Skeletal muscle satellite cell (primary cell): ENCODE measurements at regions not wholly inside any gene's neighbourhood (a gene's known extent, or its start where the extent isn't known, plus 50 kb on each side); places are given as distances from the start of the nearest gene placed in this dataset.

Experiments
- H3K27me3 ChIP-seq: 2 replicates; pipeline ENCODE4 v1.7.0; 2013; ENCODE audit warnings: low read length; ENCODE audit not compliant: control insufficient read depth, insufficient read depth
- H3K36me3 ChIP-seq: 2 replicates; pipeline ENCODE4 v1.7.0; 2013; ENCODE audit warnings: mild to moderate bottlenecking, control low read depth, low read length; ENCODE audit not compliant: insufficient read depth
- H3K4me1 ChIP-seq: 2 replicates; pipeline ENCODE4 v1.7.0; 2013; ENCODE audit warnings: low read length; ENCODE audit not compliant: control insufficient read depth, insufficient read depth
- H3K4me2 ChIP-seq: 2 replicates; pipeline ENCODE4 v1.7.0; 2013; ENCODE audit warnings: mild to moderate bottlenecking, low read length
- H3K4me3 ChIP-seq: 2 replicates; pipeline ENCODE4 v1.7.0; 2013; ENCODE audit warnings: low read length
- H3K9ac ChIP-seq: 2 replicates; pipeline ENCODE4 v1.7.0; 2013; ENCODE audit warnings: mild to moderate bottlenecking, low read depth, low read length, moderate library complexity
- H3K9me3 ChIP-seq: replicated peaks from 2 replicates; pipeline ENCODE4 v1.7.0; 2013; ENCODE audit warnings: mild to moderate bottlenecking, control low read depth, low read length

DNA sequence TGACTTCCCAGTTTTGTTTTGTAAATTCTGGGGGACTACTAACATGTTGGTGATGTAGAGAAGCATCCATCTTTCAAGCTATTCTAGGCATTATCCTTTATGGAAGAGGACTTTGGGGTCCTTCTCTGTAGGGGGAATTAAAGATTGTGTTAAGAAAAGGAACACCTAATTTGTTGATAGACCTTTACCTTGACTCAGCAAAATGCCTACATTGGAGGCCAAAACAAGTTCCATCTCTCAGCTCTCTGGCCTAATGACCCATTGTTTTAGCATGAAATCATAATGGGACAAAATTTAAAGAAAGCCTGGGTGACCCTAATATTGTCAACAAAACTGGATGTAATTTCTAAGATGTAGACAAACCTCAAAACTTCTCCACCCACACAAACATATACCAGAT is 465.3 kb upstream of the SOX9 start:
- Histone ChIP-seq H3K9ac (no peak overlapping the region), H3K4me2 (no peak overlapping the region), H3K4me3 (no peak overlapping the region), H3K4me1 (no peaks in the 10 kb centered on the region), H3K9me3 (no peaks in the 10 kb centered on the region), H3K27me3 (no peaks in the 10 kb centered on the region), H3K36me3 (no peaks in the 10 kb centered on the region)

DNA sequence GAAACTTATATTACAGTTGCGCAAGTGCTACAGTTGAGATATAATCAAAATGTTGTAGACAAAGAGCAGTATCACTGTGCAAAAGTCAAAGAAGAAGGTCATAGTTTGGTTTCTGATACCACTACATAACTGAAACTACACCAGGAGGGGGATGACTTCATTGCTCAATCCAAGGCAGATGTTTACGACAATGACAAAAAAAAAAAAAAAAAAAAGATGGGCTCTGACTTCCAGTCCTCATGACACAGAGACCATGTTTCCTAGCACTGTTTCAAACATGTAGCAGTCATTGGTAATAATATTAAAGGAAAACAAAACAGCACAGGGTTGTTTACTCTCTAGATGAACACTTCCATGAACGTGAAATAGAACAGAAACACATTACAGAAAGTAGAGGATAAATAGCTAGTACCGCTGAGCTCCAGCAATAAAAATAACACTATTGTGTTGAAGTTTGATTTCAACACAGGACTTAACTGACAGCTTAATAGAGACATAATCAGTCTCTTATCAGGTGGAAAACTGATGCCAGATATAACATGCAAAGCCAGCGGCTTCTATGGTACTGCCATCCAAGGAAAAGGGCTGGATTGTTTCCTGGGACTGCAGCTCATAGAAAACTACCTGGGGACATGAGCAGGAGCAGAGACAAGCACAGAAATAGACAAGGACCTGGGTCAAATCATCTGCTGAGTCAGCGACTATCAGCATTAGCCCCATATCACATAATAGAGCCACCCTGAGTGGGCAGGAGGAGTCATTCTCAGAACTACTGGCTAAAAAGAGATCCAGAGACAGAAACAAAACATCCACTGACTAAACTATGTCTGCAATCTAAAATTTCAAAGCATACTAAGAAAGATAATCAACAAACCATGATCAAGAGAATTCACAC is 463.6 kb upstream of the SOX9 start:
- no peaks in the 10 kb centered on the region for H3K4me1 ChIP-seq

DNA sequence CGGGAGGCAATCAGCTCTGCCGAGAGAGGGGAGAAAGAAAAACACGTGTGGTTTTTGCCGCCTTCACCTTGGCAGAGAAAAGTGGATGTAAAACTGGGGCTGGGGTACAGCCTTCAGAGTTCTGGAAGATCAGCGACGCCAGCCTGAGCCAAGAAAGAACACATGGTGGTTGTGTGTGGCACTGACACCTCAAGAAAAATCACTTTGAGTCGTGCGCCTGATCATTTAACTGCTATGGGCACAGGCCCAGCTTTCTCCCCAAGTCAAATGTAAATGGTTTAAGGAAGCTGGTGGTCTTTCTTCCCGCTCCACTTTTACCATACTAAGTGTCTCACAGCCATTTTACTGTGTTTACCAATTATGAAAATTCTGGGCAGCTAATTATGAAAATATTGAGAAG is 461.8 kb upstream of the SOX9 start:
- H3K9ac ChIP-seq: no peak overlapping the region
- no peak overlapping the region for H3K4me2 ChIP-seq
- H3K36me3 ChIP-seq: no peaks in the 10 kb centered on the region
- no peak overlapping the region for H3K4me3 ChIP-seq
- no peaks in the 10 kb centered on the region for H3K9me3 ChIP-seq
- H3K27me3 ChIP-seq: no peaks in the 10 kb centered on the region
- no peaks in the 10 kb centered on the region for H3K4me1 ChIP-seq

More for the DNA sequence above, 463.6 kb upstream of the SOX9 start:
- Histone ChIP-seq H3K4me2 (no peak overlapping the region), H3K9ac (no peak overlapping the region), H3K27me3 (no peaks in the 10 kb centered on the region), H3K36me3 (no peaks in the 10 kb centered on the region), H3K9me3 (no peaks in the 10 kb centered on the region), H3K4me3 (no peak overlapping the region)

DNA sequence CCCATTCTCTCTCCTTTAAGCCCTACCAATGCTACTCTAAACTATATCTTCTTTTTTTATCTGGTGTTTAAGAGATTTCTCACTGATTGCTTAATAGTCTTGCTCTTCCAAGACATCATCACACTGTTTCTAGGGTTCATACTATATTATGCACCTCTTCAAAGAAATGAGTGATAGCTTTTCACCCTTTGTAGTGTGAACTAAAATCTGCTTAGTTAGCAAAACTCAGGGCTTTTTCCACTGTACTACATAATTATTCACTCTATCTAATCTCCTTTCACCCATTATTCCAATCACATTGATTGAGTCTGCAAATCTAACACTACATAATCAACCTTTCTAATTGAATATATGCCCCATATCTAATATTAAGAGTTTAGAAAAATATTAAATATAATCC is 456.0 kb upstream of the SOX9 start:
- no peaks in the 10 kb centered on the region for H3K36me3 ChIP-seq
- no peaks in the 10 kb centered on the region for H3K27me3 ChIP-seq
- H3K9me3 ChIP-seq: no peaks in the 10 kb centered on the region
- H3K9ac ChIP-seq: no peak overlapping the region
- no peaks in the 10 kb centered on the region for H3K4me1 ChIP-seq
- no peak overlapping the region for H3K4me2 ChIP-seq
- H3K4me3 ChIP-seq: no peak overlapping the region

DNA sequence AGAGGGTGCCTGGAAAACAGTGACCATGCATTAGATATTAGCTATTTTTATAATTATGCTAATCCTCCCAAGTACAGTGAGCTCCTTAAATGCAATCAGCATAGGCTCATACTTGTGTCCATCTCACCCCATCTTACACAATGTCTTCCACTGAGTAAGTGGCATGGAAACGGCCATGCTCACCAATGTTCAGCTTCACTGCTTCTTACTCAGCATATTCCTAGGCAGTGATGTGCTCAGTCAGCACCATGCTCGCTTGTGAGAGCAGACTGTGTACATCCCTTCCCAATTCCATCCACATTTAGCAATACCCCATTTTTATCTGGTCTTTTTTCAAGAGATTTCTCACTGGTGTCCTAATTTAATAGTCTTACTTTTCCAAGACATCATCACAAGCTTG is 454.8 kb upstream of the SOX9 start:
- Histone ChIP-seq H3K9me3 (no peaks in the 10 kb centered on the region), H3K4me1 (no peaks in the 10 kb centered on the region), H3K4me2 (no peak overlapping the region), H3K36me3 (no peaks in the 10 kb centered on the region), H3K27me3 (no peaks in the 10 kb centered on the region), H3K9ac (no peak overlapping the region), H3K4me3 (no peak overlapping the region)

DNA sequence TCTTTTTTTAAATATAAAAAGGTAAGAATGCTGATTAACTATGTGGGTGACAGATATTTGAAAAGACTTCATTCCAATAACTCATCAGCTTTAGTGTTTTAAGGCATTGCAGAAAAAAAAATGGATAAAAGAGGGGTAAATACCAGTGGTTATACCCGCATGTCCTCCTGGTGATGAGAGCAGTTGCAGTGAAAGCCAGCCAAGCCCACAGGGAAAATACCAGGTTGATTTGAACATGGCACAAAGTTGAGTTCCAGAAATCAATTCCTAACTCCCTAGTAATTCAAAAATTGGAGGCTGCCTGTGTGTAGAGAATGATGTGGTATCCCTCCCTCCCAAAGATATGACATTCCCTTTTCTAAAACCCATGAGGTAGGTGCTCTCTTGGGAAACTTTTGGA is 453.2 kb upstream of the SOX9 start:
- Histone ChIP-seq H3K9me3 (no peaks in the 10 kb centered on the region), H3K4me1 (no peaks in the 10 kb centered on the region), H3K4me2 (no peak overlapping the region), H3K36me3 (no peaks in the 10 kb centered on the region), H3K27me3 (no peaks in the 10 kb centered on the region), H3K4me3 (no peak overlapping the region), H3K9ac (no peak overlapping the region)

DNA sequence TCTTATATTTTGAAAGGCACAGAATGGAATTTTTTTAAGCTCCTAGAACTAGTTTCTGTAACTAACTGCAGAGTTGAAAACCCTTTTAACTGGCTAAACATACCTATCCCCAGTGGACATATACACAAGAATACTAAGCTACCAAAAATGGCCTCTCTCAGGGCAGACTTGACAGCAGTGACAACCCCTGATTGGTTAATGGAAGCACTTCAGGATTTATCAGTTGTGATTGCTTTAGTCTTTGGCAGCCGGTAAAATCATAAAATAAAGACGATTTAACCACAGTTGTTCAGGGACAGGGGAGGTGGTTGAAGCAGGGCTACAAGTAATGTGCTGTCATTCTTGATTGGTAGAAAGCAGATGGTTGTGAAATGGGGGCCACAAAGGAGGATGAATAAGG is 452.0 kb upstream of the SOX9 start:
- no peaks in the 10 kb centered on the region for H3K27me3 ChIP-seq
- no peak overlapping the region for H3K4me3 ChIP-seq
- no peaks in the 10 kb centered on the region for H3K36me3 ChIP-seq
- no peaks in the 10 kb centered on the region for H3K9me3 ChIP-seq
- H3K4me1 ChIP-seq: no peaks in the 10 kb centered on the region
- no peak overlapping the region for H3K9ac ChIP-seq
- no peak overlapping the region for H3K4me2 ChIP-seq

DNA sequence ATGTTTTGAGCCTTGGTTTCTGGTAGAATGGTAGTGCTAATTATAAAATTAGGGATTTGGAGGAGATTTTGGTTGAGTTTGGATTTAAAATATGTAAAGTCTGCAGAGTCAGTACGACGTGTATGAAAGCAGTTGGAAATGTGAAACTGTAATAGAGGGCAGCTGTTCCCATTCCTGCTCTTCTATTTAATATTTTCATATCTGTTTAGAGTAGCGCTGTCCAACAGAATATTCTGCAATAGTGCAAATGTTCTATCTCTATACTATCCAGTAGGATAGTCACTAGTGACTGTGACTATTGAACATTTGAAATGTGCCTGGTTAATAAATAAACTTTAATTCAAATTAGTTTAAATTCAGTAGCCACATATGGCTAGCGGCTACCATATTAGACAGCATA is 443.4 kb upstream of the SOX9 start:
- Histone ChIP-seq H3K9ac (no peak overlapping the region), H3K4me1 (no peaks in the 10 kb centered on the region), H3K4me2 (no peak overlapping the region), H3K27me3 (no peaks in the 10 kb centered on the region), H3K9me3 (no peaks in the 10 kb centered on the region), H3K4me3 (no peak overlapping the region), H3K36me3 (no peaks in the 10 kb centered on the region)

DNA sequence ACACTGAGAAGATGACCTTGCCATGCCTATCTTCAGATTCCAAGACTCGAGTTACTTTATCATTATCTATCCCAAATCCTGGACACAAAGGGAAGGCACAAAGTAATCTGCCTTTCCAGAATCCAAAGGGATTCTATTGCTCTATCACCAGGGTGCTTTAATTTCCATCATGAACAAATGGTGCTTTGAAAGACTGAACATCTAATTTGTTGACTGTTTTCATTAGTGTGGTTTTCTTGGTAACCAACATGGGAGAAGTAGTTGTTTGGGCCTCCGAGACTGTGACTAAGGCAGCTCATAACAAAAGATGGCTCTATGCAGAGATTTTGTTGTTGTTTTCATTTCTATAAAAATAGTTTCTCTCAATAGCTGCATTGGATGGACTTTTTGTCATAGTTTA is 441.0 kb upstream of the SOX9 start:
- Histone ChIP-seq H3K4me3 (no peak overlapping the region), H3K27me3 (no peaks in the 10 kb centered on the region), H3K9me3 (no peaks in the 10 kb centered on the region), H3K36me3 (no peaks in the 10 kb centered on the region), H3K4me2 (no peak overlapping the region), H3K9ac (no peak overlapping the region), H3K4me1 (no peaks in the 10 kb centered on the region)

DNA sequence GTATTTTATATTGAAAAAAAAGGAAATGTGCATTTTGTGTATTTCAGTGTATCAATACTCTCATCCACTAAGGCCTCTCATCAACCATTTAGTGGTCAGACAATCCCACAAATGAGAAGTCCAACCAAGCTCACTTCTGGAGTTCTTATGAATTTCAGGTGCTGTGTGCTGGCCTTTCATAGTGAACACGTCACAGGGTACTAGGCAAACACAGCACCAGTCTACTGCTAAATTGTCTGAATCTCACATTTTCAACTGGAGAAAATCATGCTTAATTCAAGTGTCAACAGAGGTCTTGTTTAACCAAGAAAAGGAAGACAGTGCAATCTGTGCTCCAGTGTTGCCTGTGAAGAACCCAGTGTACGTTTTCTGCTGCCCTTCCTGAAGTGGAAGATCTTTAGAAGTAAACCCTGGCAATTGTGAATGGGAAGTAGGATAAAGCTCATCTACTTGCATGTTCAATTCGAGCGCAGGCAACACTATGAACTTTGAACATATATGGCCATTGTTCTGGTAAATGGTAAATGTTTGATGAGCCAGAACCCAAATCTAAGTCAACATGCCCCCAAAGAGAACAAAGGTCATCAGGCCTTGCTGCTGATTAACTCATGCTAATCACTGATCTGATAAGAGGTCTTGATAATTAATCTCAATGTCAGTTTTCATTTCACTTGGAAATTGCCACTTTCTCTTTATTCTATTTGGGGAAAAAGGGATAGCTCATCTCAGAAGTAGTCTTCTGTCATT is 439.2 kb upstream of the SOX9 start:
- H3K4me2 ChIP-seq: no peak overlapping the region
- H3K4me1 ChIP-seq: no peaks in the 10 kb centered on the region
- no peaks in the 10 kb centered on the region for H3K27me3 ChIP-seq
- H3K9ac ChIP-seq: no peak overlapping the region
- no peak overlapping the region for H3K4me3 ChIP-seq
- no peaks in the 10 kb centered on the region for H3K36me3 ChIP-seq
- no peaks in the 10 kb centered on the region for H3K9me3 ChIP-seq

DNA sequence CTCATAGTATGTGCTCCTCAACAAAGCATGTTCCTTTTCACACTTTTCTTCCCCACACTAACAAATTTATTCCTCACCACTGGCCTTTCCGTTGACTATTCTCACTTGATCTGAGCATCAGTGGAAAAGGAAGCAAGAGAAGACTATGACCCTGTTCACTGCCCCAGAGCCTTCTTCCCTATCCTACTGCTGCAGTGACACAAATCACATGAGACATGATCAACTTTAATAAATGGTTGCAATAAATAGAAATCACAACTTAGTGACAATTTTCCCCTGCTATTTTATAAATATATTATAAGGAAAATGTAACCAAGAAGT is 438.7 kb upstream of the SOX9 start:
- no peaks in the 10 kb centered on the region for H3K36me3 ChIP-seq
- H3K27me3 ChIP-seq: no peaks in the 10 kb centered on the region
- no peak overlapping the region for H3K4me2 ChIP-seq
- no peak overlapping the region for H3K9ac ChIP-seq
- H3K4me1 ChIP-seq: no peaks in the 10 kb centered on the region
- H3K4me3 ChIP-seq: no peak overlapping the region
- no peaks in the 10 kb centered on the region for H3K9me3 ChIP-seq

DNA sequence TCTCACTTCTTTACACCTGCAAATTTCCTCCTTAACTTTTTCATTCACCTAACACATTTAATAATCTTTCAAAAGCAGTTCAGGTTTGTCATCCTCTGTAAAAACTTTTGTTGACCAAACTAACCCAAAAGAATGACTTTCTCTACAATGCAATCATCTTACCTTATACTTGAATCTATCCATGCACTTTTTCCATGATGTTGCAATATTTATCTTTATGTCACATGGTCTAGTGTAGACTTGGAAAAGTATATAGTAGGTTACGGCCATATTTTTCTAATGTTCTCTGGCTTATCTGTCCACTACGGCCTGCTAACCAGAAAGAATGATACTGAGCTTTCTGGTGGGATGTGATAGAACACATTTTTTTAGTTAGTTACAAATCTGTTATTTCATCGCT is 431.0 kb upstream of the SOX9 start:
- H3K36me3 ChIP-seq: no peaks in the 10 kb centered on the region
- no peak overlapping the region for H3K9ac ChIP-seq
- H3K9me3 ChIP-seq: no peaks in the 10 kb centered on the region
- H3K27me3 ChIP-seq: no peaks in the 10 kb centered on the region
- H3K4me2 ChIP-seq: no peak overlapping the region
- no peaks in the 10 kb centered on the region for H3K4me1 ChIP-seq
- no peak overlapping the region for H3K4me3 ChIP-seq
